ENCODE measurements at regions not wholly inside any gene's neighbourhood (a gene's known extent, or its start where the extent isn't known, plus 50 kb on each side); places are given as distances from the start of the nearest gene placed in this dataset.

GRCh38 chrX:101986586-101986985 is 54.8 kb upstream of the ZMAT1 start:
- H3K9me3 ChIP-seq (replicated peaks; ENCODE audit: control insufficient read depth, insufficient read depth, low read length) = no peaks in the 10 kb centered on the region
- POLR2A ChIA-PET = interaction anchor here (0.6 kb wide), 1 partner anchor 889 kb away, joined by 3 read pairs; no protein-coding TSS in a partner anchor
- H3K9ac ChIP-seq (replicated peaks; ENCODE audit: extremely low read depth, insufficient read depth, low read length) = no peak overlapping the region
- no peaks in the 10 kb centered on the region for H4K20me1 ChIP-seq (replicated peaks; ENCODE audit: control insufficient read depth, extremely low read depth, insufficient read depth, low read length)
- no peak overlapping the region for H3K4me3 ChIP-seq (replicated peaks in 1 of 3; ENCODE audit: insufficient read depth in 1 of 3, low read depth in 1 of 3, low read length in 3 of 3)
- H3K27me3 ChIP-seq (ENCODE audit: control insufficient read depth in 2 of 2, insufficient read depth in 2 of 2, low read length in 2 of 2) = no peaks in the 10 kb centered on the region
- H3K79me2 ChIP-seq (ENCODE audit: control insufficient read depth, insufficient read depth, low read length) = no peaks in the 10 kb centered on the region
- DNase-seq (ENCODE audit: low read depth, low spot score) = peak; percentile 42
- TF ChIP-seq EZH2 (IDR thresholded peaks at IDR 0.05; ENCODE audit: borderline replicate concordance, low read depth, low read length, severe bottlenecking) (no peak), FOS (IDR thresholded peaks at IDR 0.05; ENCODE audit: borderline replicate concordance, insufficient read depth, low read length) (peak; percentile 65), MAX (IDR thresholded peaks at IDR 0.05; ENCODE audit: insufficient read depth, insufficient read length) (no peak), JUN (IDR thresholded peaks at IDR 0.05; ENCODE audit: borderline replicate concordance, insufficient read depth, insufficient read length, low read depth) (peak; percentile 16)
- no peaks in the 10 kb centered on the region for H3K36me3 ChIP-seq (ENCODE audit: control insufficient read depth in 2 of 2, extremely low read depth in 1 of 2, insufficient read depth in 2 of 2, low read length in 2 of 2)
- H2AFZ ChIP-seq (ENCODE audit: low read depth, low read length) = no peak overlapping the region
- H3K4me2 ChIP-seq (ENCODE audit: insufficient read depth, low read length) = no peak overlapping the region
- BruUV-seq (replicated peaks) = no TSS peak
- FAIRE-seq = peak; percentile 98
- peaks cover 10% of the 10 kb centered on the region for H3K4me1 ChIP-seq (ENCODE audit: control insufficient read depth, extremely low read depth, insufficient read depth, low read length)
- intact Hi-C loops (cut with micrococcal nuclease) (no loop called here), dilution Hi-C loops (cut with MboI; ENCODE audit: extremely low pct_ligation_motif_present, low sequenced_read_pairs) (no loop called here)
- CTCF ChIA-PET = no interaction called here
- no peaks in the 10 kb centered on the region for H3K9me1 ChIP-seq (replicated peaks; ENCODE audit: control insufficient read depth, extremely low read depth, insufficient read depth, low read length)
- no peak overlapping the region for H3K27ac ChIP-seq (ENCODE audit: insufficient read depth, low read depth, low read length)

Data from endothelial cell of umbilical vein (primary cell).